CD4-positive, CD25-positive, alpha-beta regulatory T cell (primary cell): ENCODE measurements at regions not wholly inside any gene's neighbourhood (a gene's known extent, or its start where the extent isn't known, plus 50 kb on each side); places are given as distances from the start of the nearest gene placed in this dataset.

Experiments
- ATAC-seq, 2 donors: fragments of 150-1000 bp; cut with Tn5 transposase; one replicate each; pipeline ENCODE4 v1.10.0; 2021; ENCODE audit warnings: low read depth in 2 of 2, moderate number of reproducible peaks in 2 of 2, moderate library complexity in 1 of 2
- DNase-seq, 3 donors: peaks; one replicate each; pipeline versions ENCODE4 v3.0.0 to v3.0.0-alpha.2; 2012 to 2022; ENCODE audit warnings: mixed read lengths in 1 of 3
- H3K27ac ChIP-seq: one replicate; pipeline ENCODE4 v1.7.0; 2013; ENCODE audit warnings: mild to moderate bottlenecking, low read length; ENCODE audit not compliant: insufficient read depth, poor library complexity, severe bottlenecking
- H3K27me3 ChIP-seq: one replicate; pipeline ENCODE4 v1.7.0; 2013; ENCODE audit warnings: low read length; ENCODE audit not compliant: control insufficient read depth, insufficient read depth
- H3K36me3 ChIP-seq: one replicate; pipeline ENCODE4 v1.7.0; 2013; ENCODE audit warnings: mild to moderate bottlenecking, low read length, moderate library complexity; ENCODE audit not compliant: control insufficient read depth, insufficient read depth
- H3K4me1 ChIP-seq: 2 replicates; pipeline ENCODE4 v1.7.0; 2013; ENCODE audit warnings: mild to moderate bottlenecking, low read length; ENCODE audit not compliant: insufficient read depth, control insufficient read depth, poor library complexity, severe bottlenecking
- H3K4me3 ChIP-seq: one replicate; pipeline ENCODE4 v1.7.0; 2013; ENCODE audit warnings: low read depth, mild to moderate bottlenecking, low read length, moderate library complexity
- H3K9me3 ChIP-seq, 2 experiments: 1 replicate in 1 of 2; 2 replicates in 1 of 2; pipeline ENCODE4 v1.7.0; 2013; ENCODE audit warnings: low read length in 2 of 2, mild to moderate bottlenecking in 1 of 2, moderate library complexity in 1 of 2; ENCODE audit not compliant: control insufficient read depth in 2 of 2
- H3K27ac Mint-ChIP-seq, 3 donors: one replicate each; pipeline ENCODE4 v1.8.0; 2020 to 2022; ENCODE audit warnings: mild to moderate bottlenecking in 3 of 3, mixed read lengths in 3 of 3, moderate library complexity in 2 of 3
- H3K27me3 Mint-ChIP-seq: one replicate; pipeline ENCODE4 v1.8.0; 2022; ENCODE audit warnings: mild to moderate bottlenecking, mixed read lengths
- H3K36me3 Mint-ChIP-seq: one replicate; pipeline ENCODE4 v1.8.0; 2020; ENCODE audit warnings: mixed read lengths
- H3K4me1 Mint-ChIP-seq, 4 donors: one replicate each; pipeline ENCODE4 v1.8.0; 2020 to 2022; ENCODE audit warnings: mixed read lengths in 4 of 4, mild to moderate bottlenecking in 1 of 4
- H3K4me3 Mint-ChIP-seq, 4 donors: one replicate each; pipeline ENCODE4 v1.8.0; 2020 to 2022; ENCODE audit warnings: mild to moderate bottlenecking in 4 of 4, mixed read lengths in 4 of 4, moderate library complexity in 3 of 4
- H3K9me3 Mint-ChIP-seq, 7 donors: one replicate each; pipeline ENCODE4 v1.8.0; 2020 to 2022; ENCODE audit warnings: mixed read lengths in 7 of 7, mild to moderate bottlenecking in 3 of 7, moderate library complexity in 2 of 7

- DNase-seq, result no peak
- Mint-ChIP-seq H3K4me1 (peaks cover 0 to under 1% (median 0%) of the 10 kb centered on the region in 4 donors), H3K9me3 (no peaks in the 10 kb centered on the region), H3K27ac (no peak overlapping the region), H3K27me3 (peaks cover 20% of the 10 kb centered on the region), H3K36me3 (no peaks in the 10 kb centered on the region), H3K4me3 (no peak overlapping the region)
- H3K4me1 ChIP-seq, result no peaks in the 10 kb centered on the region
- H3K36me3 ChIP-seq, result no peaks in the 10 kb centered on the region
- peaks cover 2% of the 10 kb centered on the region for H3K27me3 ChIP-seq
- no peak overlapping the region for H3K4me3 ChIP-seq
- H3K9me3 ChIP-seq, result no peaks in the 10 kb centered on the region
- H3K27ac ChIP-seq, result no peak overlapping the region
- ATAC-seq, result no peak
Observed at GRCh38 chr1:181430015-181430885, 53.1 kb upstream of the CACNA1E start.
